ENCODE measurements at regions not wholly inside any gene's neighbourhood (a gene's known extent, or its start where the extent isn't known, plus 50 kb on each side); places are given as distances from the start of the nearest gene placed in this dataset.

- no peak for DNase-seq (ENCODE audit: low spot score)
Observed at GRCh38 chr4:144574509-144574908, 71.4 kb upstream of the HHIP start.

DNA sequence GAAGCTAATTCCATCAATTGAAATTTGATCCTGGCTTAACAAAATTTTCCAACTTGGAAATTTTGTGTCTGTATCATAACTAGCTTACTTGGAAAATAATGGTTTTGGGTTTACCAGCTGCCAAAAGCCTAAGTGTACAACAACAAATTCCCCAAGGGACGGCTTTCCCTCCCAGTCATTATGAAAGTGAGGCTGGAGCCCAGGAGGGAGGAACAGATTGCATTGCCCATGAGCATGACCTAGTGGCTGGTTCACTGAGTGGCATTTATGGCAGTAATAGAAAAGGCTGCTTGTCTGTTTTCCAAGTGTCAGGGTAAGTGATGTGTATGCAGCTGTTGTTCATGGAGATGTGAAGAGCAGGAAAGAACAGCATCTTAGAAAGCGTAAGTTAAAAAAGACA is 70.8 kb upstream of the HHIP start:
- no peak for DNase-seq (ENCODE audit: low spot score)

- no peak for DNase-seq (ENCODE audit: low spot score)
Observed at GRCh38 chr4:144578681-144579080, 67.3 kb upstream of the HHIP start.

DNA sequence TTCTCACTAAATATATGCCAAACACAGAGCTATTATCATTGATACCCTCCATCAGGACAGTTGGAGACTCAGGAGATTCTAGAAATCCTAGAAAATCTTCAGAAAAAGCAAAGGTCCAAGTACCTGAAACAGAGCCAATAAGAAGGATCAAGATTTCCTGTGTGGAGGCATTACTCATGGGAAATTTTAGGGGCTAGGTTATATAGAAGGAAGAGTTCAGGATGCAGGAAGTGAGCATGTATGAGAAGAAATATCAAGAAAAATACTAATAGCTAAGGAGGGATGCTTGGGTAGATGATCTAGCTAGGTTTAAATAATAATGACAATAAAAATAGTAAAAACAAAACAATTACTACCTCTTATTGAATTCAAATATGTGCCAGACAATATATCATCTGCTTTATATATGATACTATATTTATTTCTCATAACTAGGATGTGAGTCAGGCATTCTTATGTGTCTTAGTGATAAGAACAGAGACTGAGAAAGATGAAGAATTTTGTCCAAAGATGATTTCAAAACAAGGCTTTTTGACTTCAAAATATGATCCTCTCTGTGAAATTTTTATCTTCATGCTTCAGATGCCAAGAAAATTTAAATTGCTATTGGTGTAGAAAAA is 66.4 kb upstream of the HHIP start:
- no peak for DNase-seq (ENCODE audit: low spot score)

DNA sequence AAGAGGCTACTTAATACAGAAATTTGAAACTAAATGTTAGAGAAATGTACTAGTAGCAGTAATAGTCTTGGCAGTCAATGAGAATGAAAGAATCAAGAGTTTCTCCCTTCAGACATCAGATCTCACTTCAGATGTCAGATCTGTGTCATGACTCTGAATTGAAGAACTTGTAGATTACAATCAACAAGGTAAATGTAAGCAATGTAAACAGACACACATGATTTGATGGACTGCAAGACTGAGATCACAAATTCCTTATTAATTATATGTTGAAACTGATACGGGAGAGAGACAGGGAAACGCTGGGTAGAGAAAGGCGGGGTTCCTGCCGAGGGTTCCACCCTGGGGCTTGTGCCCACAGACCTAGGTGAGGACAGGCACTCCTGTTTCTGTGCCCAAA is 65.5 kb upstream of the HHIP start:
- DNase-seq (ENCODE audit: low spot score): no peak

DNA sequence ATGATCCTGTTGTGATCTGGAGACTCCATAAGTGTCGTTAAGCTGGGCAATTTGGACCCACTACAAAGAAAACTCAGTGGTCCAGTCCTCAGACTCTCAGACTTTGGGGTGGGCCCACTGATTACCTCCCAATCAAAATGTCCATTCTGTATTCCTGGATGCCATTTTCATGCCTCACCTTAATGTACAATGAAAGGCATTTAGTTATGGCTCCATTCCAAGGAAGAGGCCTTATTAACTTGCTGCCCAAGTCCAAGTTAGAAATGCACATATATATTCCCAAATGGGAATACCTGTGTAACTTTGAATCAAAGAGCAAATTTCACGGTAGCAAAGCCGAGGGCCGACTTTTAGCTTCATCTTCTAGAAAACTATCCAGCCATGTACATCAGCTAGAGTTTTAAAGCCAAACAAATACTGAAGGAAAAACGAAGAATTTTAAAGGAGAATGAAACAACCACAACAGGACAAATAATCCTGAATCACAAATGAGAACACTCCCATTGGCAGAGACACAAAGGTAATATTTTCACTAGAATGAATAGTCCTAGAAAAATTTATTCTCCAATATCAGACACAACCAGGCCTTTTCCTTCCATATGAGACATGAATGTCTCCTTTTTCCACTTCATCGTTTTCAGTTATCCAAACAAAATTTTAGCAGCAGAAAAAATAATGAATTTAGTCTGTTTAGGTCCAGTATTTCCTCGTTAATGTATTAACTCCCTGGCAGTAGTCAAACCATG is 63.7 kb upstream of the HHIP start:
- DNase-seq (ENCODE audit: low spot score): no peak

DNA sequence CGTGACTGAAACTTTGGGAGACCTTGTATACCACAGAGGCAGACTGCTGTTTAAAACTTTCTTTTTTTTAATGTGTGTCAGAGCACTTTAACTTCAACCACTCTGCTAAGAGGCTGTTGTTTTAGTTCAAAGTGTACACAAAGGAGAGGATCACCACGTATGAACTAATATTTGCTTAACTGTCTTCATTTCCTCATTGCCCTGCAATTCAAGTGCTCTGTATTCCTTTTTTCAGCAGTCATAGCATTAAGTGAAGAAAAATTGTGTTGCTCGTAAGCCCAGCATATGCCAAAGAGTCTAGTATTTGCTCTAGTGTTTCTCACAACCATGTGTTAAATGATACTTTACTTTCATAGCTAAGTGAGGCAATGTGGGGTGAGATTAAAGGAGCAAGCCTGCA is 63.0 kb upstream of the HHIP start:
- DNase-seq (ENCODE audit: low spot score): no peak

GRCh38 chr4:144583658-144584057 is 62.3 kb upstream of the HHIP start:
- DNase-seq (ENCODE audit: low spot score): no peak

DNA sequence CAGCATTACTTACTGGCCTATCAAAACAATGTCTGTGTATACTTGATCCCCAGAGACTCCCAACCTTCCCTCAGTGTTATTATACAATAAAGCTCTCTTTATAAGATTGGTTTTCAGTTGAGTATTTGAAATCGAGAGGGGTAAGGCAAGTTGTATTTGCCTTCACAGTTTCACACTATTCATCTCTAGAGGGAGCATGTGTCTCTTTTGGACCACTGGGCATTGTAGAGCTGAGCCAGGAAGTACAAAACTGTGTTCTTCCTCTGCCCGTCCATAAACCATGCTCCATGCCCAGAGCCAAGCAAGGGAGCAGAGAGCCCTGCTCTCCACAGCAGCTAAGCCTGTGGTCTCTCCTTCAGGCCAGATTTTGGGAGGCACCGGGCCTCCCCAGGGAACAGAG is 61.5 kb upstream of the HHIP start:
- DNase-seq (ENCODE audit: low spot score): no peak

- no peak for DNase-seq (ENCODE audit: low spot score)
Observed at GRCh38 chr4:144589512-144589911, 56.4 kb upstream of the HHIP start.

DNA sequence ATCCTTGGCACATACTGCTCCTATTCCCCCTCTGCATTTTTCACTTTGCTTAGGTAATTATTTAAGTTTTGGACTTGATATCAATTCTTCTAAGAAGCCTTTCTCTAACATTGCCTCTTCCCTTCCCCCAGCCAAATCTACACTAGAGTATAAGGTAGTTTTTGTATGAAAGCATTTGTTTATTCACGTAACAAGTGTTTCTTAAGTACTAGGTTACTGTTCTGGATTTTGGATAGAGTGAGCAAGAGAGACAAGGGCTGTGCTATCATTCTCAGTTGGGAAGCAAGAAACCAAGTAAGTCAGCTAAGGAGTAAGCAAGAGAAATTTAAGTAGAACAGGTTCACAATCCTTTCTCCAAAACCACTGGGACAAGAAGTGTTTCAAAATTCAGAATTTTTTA is 55.9 kb upstream of the HHIP start:
- DNase-seq (ENCODE audit: low spot score): no peak

DNA sequence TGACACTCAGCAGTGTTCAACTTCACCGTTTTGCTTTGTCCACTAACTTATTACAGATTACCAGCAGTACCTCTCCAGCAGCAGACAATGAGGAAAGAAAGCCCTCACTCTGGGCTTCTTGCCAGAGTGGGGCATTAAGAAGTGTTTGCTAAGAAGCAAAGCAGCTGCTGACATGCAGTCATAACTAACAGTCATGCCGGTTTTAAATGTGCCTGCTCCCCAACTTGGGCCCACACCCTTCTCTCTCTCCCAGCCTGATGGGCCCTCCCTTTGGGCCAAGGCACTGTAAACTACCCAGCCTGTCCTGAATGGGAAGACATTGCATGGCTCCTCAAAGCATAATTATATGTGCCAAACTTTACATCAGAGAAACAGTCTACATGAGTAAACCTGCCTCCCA is 54.6 kb upstream of the HHIP start:
- no peak for DNase-seq (ENCODE audit: low spot score)

- DNase-seq (ENCODE audit: low spot score): no peak
Observed at GRCh38 chr4:144592264-144592663, 53.7 kb upstream of the HHIP start.

DNA sequence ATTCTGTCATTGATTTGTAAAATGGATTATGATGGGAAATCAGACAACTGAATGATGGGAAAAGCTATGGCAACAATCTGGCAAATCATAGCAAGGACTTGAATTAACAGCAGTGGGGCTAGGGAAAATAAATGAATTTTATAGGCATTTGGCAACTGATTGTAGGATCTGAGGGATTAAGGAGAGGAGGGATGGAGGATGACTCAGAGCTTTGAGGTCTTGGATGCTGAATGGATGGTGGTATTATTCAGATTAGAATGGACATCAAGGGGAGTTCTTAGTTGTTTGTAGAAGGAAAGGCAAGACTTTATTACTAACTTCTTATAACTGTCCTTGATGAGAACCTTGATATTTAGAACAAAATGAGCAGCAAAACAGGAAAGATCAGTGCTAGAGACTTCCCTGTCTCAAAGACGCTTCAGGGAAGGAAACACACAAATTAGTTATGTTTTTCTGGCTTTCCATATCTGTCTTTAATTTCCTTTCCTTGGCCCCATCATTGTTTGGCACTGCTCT is 51.4 kb upstream of the HHIP start:
- DNase-seq (ENCODE audit: low spot score): no peak

DNA sequence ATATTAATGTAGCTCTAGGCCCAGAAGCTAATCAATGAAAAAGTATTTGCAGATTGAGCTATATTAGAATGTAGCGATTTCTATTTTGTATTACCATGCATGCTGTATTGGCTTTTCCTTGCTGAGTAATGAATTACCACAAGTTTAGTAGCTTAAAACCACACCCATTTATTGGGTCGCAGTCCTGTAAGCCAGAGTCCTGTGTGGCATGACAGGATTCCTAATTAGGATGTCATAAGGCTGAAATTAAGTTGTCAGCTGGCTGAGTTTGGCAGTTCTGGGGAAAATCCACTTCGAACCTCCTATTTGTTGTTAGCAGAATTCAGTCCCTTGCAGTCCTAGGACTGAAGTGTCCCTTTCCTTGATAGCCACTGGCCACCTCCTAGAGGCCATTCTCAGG is 50.3 kb upstream of the HHIP start:
- no peak for DNase-seq (ENCODE audit: low spot score)
